T47D (cell line): ENCODE measurements at regions not wholly inside any gene's neighbourhood (a gene's known extent, or its start where the extent isn't known, plus 50 kb on each side); places are given as distances from the start of the nearest gene placed in this dataset.
"Not testable (repeated sequence)": the region's sequence is repeated elsewhere in the genome, so short reads cannot be mapped to it uniquely, and the experiment has no call there.

Experiments
- DNase-seq, 2 experiments: peaks; one replicate each; pipeline versions ENCODE4 v3.0.0 to v3.0.0-alpha.2; 2011 to 2012; ENCODE audit warnings: low read depth in 1 of 2, low spot score in 1 of 2
- JUND ChIP-seq: IDR thresholded peaks from 2 replicates; pipeline ENCODE4 v1.6.1; 2012; ENCODE audit warnings: low read depth
- in situ Hi-C: cut with HindIII; loops from 2 replicates; pipeline ENCODE4 v1.10.0; 2016; ENCODE audit warnings: low sequenced_read_pairs, low pct_unique_long_range_greater_than_20kb

DNA sequence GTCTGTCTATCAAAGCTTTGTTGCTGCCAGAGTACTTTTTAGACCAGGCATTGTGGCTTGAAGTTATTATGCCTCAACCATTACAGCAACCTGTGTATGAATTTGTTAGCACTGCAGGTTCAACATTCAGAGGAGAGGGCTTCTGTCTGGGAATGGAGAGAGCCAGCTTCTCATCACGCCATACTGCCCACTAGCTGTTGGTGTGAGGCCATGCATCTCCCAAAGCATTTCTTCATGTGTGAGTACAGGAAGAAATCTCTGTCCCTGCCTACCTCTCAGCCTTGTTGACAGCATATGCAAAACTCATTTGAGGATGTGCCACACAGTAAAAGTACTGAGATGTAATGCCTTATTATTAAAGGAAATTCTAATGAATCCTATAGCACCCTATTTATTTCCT is 76.9 kb upstream of the PPARGC1A start:
- peak in 1 of 2 experiments; percentile 17 for DNase-seq
- TF ChIP-seq JUND: no peak
- in situ Hi-C loops: no loop called here

DNA sequence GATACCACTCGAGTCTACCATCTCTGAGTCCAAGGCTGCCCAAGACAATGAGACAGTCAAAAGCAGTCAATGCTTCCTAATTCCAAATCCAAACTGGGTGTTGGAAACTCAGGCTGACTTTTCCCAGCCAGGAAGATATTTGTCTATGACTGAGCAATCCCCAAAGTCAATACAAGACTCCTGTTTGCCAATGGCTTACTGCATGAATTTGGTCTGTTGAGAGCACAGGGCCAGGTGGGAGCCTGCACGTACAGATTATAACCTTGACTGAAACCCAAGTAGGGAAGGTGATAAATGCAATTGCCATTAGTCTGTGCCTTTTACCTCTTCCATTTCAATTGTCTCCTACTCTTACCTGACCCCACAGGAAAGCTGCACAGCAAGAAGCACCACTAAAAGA is 72.6 kb upstream of the PPARGC1A start:
- no peak for TF ChIP-seq JUND
- in situ Hi-C loops: no loop called here
- DNase-seq: peak in 1 of 2 experiments; percentile 58

DNA sequence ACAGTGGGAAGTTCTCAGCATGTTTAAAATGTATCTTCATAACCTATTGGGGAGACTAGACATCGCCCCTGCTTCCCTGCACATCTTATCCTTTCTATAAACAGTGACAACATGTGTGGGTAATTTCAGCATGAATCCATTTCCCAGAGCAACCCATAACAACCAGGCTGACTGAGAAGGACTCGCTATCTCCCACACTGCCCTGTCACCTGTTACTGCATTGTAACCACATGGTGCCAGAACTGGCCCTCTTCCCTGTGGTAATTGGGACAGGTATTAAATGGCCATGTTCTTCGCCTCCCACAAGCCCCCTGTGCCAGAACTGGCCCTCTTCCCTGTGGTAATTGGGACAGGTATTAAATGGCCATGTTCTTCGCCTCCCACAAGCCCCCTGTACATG is 71.5 kb upstream of the PPARGC1A start:
- in situ Hi-C loops, DNase-seq: not testable (repeated sequence)

DNA sequence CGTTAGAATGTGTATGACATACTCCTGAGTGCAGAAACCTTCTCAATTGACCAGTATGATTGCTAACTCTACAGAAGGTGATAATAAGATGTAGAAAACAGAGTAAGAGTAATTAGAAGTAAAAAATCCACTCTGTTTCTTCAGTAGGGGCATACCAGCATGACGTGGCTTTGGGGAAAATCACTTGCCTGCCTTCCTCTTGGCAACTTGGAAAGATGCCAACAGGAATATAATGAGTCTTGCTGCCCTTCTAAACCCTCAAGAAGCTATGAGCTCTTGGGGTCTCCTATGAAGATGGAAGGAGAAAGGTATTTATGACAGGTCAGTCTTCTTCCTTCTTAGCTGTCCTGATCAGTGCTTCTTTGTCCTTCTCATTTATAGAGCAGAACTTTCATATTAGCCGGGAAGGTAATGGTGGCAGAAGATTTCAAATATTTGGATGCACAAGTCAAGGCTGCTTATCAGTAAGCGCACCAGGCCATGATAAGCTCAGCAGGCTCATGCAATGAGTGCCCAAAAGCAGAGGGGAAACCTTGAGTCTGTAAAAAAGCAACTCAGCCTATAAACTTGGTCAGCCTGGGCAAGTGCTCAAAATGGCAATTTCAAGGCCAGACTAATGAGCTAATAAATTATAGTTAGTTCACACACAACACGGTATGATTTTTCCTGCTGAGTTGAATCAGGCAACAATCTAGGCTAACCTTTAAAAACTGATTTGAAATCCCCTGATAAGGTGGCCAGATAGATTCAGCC is 69.7 kb upstream of the PPARGC1A start:
- DNase-seq: no peak
- in situ Hi-C loops: no loop called here
- TF ChIP-seq JUND: no peak

DNA sequence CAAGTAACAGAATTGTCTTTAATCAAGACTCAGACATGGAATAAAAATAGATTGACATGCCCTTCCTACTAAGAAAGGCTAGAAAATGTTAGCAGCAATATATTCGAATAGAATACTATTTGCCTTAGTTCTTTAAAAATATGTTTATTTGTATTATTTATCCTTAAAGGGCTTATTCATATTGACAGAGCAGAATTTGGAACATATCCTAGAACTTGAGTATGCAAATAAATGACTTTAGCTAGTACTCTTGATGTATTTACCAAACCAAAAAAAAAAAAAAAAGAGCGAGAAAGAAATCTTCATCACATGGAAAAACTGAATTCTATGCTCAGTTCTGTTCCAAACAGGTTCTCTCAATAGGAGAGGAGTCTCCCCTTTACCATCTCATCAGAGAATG is 68.9 kb upstream of the PPARGC1A start:
- in situ Hi-C loops: no loop called here
- DNase-seq: no peak
- no peak for TF ChIP-seq JUND

DNA sequence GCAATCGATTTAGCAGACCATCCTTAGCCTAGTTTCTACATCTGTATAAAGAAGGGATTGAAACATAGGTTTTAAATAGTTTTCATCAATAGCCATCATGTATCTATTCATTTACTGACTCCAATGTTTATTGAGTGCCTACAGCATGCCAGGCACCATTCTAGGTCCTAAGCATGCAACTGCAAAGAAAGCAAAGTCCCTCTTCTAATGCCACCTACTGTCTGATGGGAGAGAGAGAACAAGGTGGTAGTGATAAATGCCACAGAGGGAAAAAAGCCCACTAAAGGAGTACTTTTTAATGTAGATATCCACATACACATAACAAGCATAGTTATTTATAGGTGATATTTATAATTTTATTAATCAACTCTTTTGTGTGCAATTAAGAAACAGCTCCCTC is 67.6 kb upstream of the PPARGC1A start:
- in situ Hi-C loops: no loop called here
- DNase-seq: peak in 1 of 2 experiments; percentile 20
- TF ChIP-seq JUND: no peak

DNA sequence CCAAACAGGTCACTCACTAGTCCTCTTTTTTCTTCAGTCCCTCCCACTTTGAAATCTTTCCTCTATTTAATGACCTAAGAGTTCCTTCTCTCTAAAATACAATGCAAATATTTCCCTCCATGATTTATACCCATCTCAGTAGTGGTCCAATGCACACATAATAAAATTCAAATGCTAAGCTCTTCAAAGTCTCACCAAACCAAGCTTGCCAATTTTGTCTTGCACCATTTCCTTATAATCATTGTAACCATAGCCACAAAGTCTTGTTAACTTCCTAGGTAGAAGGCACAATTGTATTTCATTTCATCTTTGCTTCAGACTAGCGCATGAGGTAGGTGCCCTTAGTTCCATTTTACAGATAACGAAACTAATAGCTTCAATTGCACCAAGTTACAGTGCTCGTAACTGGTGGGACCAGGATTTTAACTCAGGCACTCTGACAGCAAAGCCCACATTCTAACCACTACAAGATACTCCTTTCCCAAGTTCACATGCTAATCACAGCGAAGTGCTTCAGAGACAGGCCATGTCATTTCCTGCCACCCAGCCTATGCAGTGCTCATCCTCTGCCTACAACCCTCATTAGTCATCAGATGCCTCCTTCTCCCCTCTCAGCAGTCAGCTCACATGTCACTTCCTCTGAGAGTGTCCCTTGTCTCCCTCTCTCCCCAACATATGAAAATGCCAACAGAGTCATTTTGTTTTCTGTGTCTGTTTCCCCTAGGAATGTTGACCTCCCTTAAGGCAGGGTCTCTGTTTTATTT is 66.9 kb upstream of the PPARGC1A start:
- no peak for DNase-seq
- in situ Hi-C loops: no loop called here
- TF ChIP-seq JUND: no peak

DNA sequence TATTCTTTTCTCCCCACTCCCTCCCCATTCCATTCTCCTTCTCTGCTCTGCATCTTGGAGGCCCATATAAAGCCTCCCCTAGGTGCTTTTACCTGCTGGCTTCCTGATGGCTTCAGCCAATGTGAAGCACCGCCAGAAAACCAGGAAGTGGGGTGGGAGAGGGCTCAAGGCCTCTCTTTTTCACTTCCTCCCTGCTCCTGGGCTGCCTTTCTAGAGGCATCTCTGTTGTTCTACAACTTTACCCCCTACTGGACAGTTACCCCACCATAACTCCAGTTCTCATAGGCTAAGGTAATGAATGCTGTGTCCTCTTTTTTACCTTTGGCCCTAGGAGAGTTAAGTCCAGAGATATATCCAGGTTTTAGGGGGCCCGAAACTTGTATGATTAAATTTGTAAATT is 62.4 kb upstream of the PPARGC1A start:
- in situ Hi-C loops: no loop called here

DNA sequence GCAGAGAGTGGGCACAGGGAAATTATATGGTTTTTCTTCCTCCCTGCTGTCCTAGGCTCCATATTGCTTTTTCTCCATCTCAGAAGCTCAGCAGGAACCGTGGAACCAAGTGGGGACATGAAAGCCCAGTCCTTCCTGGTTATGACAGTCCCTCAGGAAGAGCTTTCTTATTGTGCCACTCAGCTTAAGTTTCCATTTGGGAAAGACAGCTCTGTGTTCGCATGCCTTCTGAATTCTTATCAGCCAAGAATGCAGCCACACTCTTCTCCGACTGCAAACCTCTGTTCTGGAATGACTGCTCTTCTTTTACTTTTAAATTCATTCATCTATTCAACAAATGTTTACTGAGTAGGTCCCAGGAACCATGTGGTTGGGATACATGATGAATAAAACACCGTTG is 58.0 kb upstream of the PPARGC1A start:
- in situ Hi-C loops: no loop called here
- DNase-seq: no peak
- no peak for TF ChIP-seq JUND

More for the DNA sequence above, 62.4 kb upstream of the PPARGC1A start:
- no peak for TF ChIP-seq JUND
- no peak for DNase-seq

DNA sequence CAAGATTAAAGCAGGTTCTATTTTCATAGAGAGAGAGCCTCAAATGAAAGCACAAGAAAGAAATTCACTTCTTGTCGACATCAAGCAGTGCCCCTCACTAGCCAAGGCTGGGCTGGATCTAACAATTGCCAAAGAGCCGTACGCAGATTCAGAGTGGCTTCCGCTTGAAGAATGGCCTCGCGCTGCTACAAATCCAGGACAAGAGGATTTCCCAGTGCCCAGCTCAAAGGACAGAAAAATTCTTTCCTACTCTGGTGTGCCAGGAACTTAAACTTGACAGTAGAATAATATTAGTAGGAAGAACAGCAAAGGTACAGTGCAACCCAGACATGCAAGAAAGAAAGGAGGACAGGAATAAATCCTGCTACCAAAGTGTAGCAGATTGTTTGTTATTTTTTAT is 56.5 kb upstream of the PPARGC1A start:
- DNase-seq: no peak
- no peak for TF ChIP-seq JUND
- in situ Hi-C loops: no loop called here

DNA sequence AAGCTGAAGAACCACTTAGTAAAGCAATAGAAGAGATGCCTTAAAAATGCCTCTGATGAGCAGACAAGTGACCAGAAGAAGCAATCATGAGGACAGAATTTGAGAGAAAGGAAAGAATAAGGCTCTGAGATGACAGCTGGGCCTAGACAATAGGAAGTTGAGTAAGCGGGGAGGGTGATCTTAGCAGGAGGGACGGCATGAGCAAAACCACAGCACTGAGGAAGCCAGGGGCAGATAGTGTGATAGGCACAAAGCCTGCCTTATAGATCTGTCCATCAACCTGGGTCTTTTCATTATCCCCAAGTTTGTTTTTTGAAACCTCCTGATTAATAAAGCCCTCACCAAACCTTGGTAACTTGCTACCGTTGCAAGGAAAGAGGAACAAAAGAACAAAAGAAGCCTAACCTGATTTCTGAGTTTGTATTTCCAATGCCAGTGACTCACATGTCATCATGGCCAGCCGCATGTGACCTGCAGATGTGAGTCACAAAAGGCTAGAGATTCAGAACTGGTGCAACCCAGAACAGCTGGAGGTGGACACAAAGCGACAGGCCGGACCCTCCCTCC is 55.7 kb upstream of the PPARGC1A start:
- peak in 1 of 2 experiments; percentile 42 for DNase-seq
- no peak for TF ChIP-seq JUND
- in situ Hi-C loops: no loop called here

DNA sequence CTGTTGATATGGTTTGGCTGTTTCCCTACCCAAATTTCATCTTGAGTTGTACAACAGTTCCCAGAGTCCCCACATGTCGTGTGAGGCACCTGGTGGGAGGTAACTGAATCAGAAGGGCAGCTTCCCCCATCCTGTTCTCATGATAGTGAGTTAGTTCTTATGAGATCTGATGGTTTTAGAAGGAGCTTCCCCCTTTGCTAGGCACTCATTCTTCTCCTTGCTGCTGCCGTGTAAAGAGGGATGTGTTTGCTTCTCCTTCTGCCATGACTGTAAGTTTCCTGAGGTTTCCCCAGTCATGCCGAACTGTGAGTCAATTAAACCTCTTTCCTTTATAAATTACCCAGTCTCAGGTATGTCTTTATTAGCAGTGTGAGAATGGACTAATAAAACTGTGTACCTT is 54.7 kb upstream of the PPARGC1A start:
- in situ Hi-C loops: not testable (repeated sequence)

DNA sequence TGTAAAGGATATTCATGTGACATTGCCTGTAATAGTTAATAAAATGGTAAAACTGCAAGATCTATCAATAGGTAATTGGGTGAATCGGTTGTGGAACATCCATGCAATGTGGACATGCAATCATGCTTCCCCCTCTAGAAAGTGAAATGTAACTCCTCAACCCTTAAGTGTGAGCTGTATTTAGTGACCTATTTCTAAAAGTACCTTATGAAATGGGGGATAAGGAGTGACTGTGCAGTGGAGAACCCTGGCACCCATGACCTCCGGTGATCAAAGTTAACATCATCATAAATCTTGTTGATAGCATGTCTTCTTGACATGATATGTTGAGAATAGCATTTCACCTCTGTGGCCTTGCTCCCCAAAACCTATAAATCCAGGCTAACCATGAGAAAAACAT is 53.6 kb upstream of the PPARGC1A start:
- no peak for TF ChIP-seq JUND
- in situ Hi-C loops: no loop called here
- no peak for DNase-seq

More for the DNA sequence above, 54.7 kb upstream of the PPARGC1A start:
- not testable (repeated sequence) for DNase-seq
